CD14-positive monocyte (primary cell): ENCODE measurements at regions not wholly inside any gene's neighbourhood (a gene's known extent, or its start where the extent isn't known, plus 50 kb on each side); places are given as distances from the start of the nearest gene placed in this dataset.
"Not testable (repeated sequence)": the region's sequence is repeated elsewhere in the genome, so short reads cannot be mapped to it uniquely, and the experiment has no call there.

ENCODE experiments used
- DNase-seq, 3 donors: peaks; one replicate each; pipeline ENCODE4 v3.0.0-alpha.2; 2011 to 2022
- H2AFZ ChIP-seq: 2 replicates; pipeline ENCODE4 v1.6.0; 2012; ENCODE audit warnings: mild to moderate bottlenecking, low read depth, low read length, inconsistent platforms; ENCODE audit not compliant: insufficient read depth, poor library complexity, severe bottlenecking
- H3K27ac ChIP-seq, 2 donors: 1 replicate in 1 of 2; 2 replicates in 1 of 2; pipeline ENCODE4 v1.5.1; 2012 to 2013; ENCODE audit warnings: low read length in 2 of 2, control low read depth in 1 of 2, inconsistent platforms in 1 of 2, low read depth in 1 of 2, mild to moderate bottlenecking in 1 of 2
- H3K27me3 ChIP-seq, 2 donors: one replicate each; pipeline versions ENCODE4 v1.6.0 to v1.6.1; 2011 to 2013; ENCODE audit warnings: low read length in 2 of 2; ENCODE audit not compliant: control insufficient read depth in 2 of 2, insufficient read depth in 2 of 2
- H3K36me3 ChIP-seq, 2 donors: replicated peaks in 1 of 2; 1 replicate in 1 of 2; 2 replicates in 1 of 2; pipeline versions ENCODE4 v1.5.1 to v1.6.1; 2012 to 2013; ENCODE audit warnings: low read length in 2 of 2, control low read depth in 1 of 2, inconsistent platforms in 1 of 2, mild to moderate bottlenecking in 1 of 2; ENCODE audit not compliant: insufficient read depth in 2 of 2, control insufficient read depth in 1 of 2
- H3K4me1 ChIP-seq, 2 donors: 1 replicate in 1 of 2; 2 replicates in 1 of 2; pipeline versions ENCODE4 v1.5.1 to v1.6.1; 2012 to 2013; ENCODE audit warnings: low read length in 2 of 2, control low read depth in 1 of 2, inconsistent platforms in 1 of 2, mild to moderate bottlenecking in 1 of 2, moderate library complexity in 1 of 2; ENCODE audit not compliant: insufficient read depth in 2 of 2, control insufficient read depth in 1 of 2
- H3K4me2 ChIP-seq: replicated peaks from 2 replicates; pipeline ENCODE3; 2012; ENCODE audit warnings: low read length, moderate library complexity, mild to moderate bottlenecking; ENCODE audit not compliant: poor library complexity, severe bottlenecking; ENCODE audit errors: extremely low read depth
- H3K4me3 ChIP-seq, 3 experiments: fragments of 200-600 bp in 1 of 3; sonication (generic) in 1 of 3; replicated peaks in 1 of 3; 1 replicate in 2 of 3; 2 replicates in 1 of 3; pipeline ENCODE4 v1.5.1; 2011 to 2013; ENCODE audit warnings: low read length in 3 of 3, mild to moderate bottlenecking in 3 of 3, control low read depth in 2 of 3, low read depth in 2 of 3, inconsistent platforms in 1 of 3, moderate library complexity in 1 of 3
- H3K79me2 ChIP-seq: 2 replicates; pipeline ENCODE4 v1.6.0; 2012; ENCODE audit warnings: mild to moderate bottlenecking, control low read depth, inconsistent platforms, low read length, moderate library complexity; ENCODE audit not compliant: insufficient read depth
- H3K9ac ChIP-seq: 2 replicates; pipeline ENCODE4 v1.6.0; 2017; ENCODE audit warnings: low read length, mild to moderate bottlenecking; ENCODE audit not compliant: insufficient read depth, poor library complexity, severe bottlenecking
- H3K9me3 ChIP-seq, 2 donors: replicated peaks in 1 of 2; 1 replicate in 1 of 2; 2 replicates in 1 of 2; pipeline versions ENCODE4 v1.5.1 to v1.6.1; 2012 to 2013; ENCODE audit warnings: low read length in 2 of 2, control low read depth in 1 of 2; ENCODE audit not compliant: control insufficient read depth in 1 of 2, insufficient read depth in 1 of 2
- H4K20me1 ChIP-seq: 2 replicates; pipeline ENCODE4 v1.6.0; 2012; ENCODE audit warnings: mild to moderate bottlenecking, low read length, control low read depth, moderate library complexity; ENCODE audit not compliant: insufficient read depth
- H3K27ac Mint-ChIP-seq, 7 donors: one replicate each; pipeline ENCODE4 v1.8.0; 2020; ENCODE audit warnings: mild to moderate bottlenecking in 7 of 7, mixed read lengths in 7 of 7, moderate library complexity in 6 of 7, inconsistent platforms in 2 of 7
- H3K27me3 Mint-ChIP-seq, 3 donors: one replicate each; pipeline ENCODE4 v1.8.0; 2021 to 2022; ENCODE audit warnings: low read depth in 3 of 3, mild to moderate bottlenecking in 3 of 3, mixed read lengths in 3 of 3, moderate library complexity in 3 of 3, inconsistent platforms in 1 of 3
- H3K36me3 Mint-ChIP-seq, 2 donors: one replicate each; pipeline ENCODE4 v1.8.0; 2020; ENCODE audit warnings: mixed read lengths in 2 of 2, inconsistent platforms in 1 of 2, mild to moderate bottlenecking in 1 of 2
- H3K4me1 Mint-ChIP-seq: one replicate; pipeline ENCODE4 v1.8.0; 2020; ENCODE audit warnings: mild to moderate bottlenecking, mixed read lengths
- H3K4me3 Mint-ChIP-seq, 2 donors: one replicate each; pipeline ENCODE4 v1.8.0; 2020; ENCODE audit warnings: mild to moderate bottlenecking in 2 of 2, mixed read lengths in 2 of 2, moderate library complexity in 1 of 2
- H3K9me3 Mint-ChIP-seq, 7 donors: one replicate each; pipeline ENCODE4 v1.8.0; 2020 to 2022; ENCODE audit warnings: mixed read lengths in 7 of 7, mild to moderate bottlenecking in 6 of 7, moderate library complexity in 6 of 7, inconsistent platforms in 2 of 7
- WGBS: methylation state at CpG from one replicate; pipeline ENCODE4 v1.1.5; 2013; ENCODE audit warnings: missing lambda C conversion rate; ENCODE audit not compliant: insufficient coverage; 5-methylcytosine and 5-hydroxymethylcytosine counted together
- intact Hi-C, 2 donors: fragments of 100-400 bp; cut with micrococcal nuclease; formaldehyde crosslinking; loops; one replicate each; pipeline versions ENCODE4 v1.15.0 to v1.15.1; 2023
- TF ChIP-seq, protein P1 (sequence below): fragments of 200-600 bp; IDR thresholded peaks from one replicate; pipeline ENCODE4 v1.8.0; 2022; ENCODE audit warnings: antibody characterized with exemption, mild to moderate bottlenecking

DNA sequence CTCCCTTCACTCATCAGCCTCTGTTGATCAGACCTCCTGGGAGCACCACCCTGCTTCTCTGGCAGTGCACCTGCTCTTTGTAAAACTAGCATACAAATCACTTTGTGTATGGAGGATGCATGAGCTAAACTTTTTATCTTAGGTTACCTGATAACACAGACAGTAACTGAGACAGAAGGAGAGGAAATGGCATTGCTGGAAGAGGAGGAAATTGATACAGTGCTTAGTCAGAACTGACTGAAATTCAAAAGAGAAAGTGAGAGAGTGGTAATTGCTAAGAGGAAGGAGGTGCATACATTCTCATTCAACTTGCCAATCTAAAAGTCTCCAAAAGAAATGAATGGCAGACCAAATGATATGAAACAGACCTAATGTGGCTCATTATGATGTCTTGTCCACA is 1120.7 kb downstream of the GATA3 start:
- TF ChIP-seq, protein P1, sequence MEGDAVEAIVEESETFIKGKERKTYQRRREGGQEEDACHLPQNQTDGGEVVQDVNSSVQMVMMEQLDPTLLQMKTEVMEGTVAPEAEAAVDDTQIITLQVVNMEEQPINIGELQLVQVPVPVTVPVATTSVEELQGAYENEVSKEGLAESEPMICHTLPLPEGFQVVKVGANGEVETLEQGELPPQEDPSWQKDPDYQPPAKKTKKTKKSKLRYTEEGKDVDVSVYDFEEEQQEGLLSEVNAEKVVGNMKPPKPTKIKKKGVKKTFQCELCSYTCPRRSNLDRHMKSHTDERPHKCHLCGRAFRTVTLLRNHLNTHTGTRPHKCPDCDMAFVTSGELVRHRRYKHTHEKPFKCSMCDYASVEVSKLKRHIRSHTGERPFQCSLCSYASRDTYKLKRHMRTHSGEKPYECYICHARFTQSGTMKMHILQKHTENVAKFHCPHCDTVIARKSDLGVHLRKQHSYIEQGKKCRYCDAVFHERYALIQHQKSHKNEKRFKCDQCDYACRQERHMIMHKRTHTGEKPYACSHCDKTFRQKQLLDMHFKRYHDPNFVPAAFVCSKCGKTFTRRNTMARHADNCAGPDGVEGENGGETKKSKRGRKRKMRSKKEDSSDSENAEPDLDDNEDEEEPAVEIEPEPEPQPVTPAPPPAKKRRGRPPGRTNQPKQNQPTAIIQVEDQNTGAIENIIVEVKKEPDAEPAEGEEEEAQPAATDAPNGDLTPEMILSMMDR, result no peak
- Mint-ChIP-seq H3K36me3 (no peaks in the 10 kb centered on the region), H3K4me3 (no peak overlapping the region), H3K4me1 (peaks cover 5% of the 10 kb centered on the region), H3K27me3 (no peaks in the 10 kb centered on the region), H3K27ac (no peak overlapping the region), H3K9me3 (peaks cover 0 to 3% (median 2%) of the 10 kb centered on the region in 7 donors)
- H3K36me3 ChIP-seq, result no peaks in the 10 kb centered on the region
- no peaks in the 10 kb centered on the region for H3K9me3 ChIP-seq
- H3K4me3 ChIP-seq, result no peak overlapping the region
- no peaks in the 10 kb centered on the region for H3K27me3 ChIP-seq
- intact Hi-C loops, result no loop called here
- H2AFZ ChIP-seq, result no peak overlapping the region
- DNase-seq, result no peak
- H3K4me2 ChIP-seq, result no peak overlapping the region
- H3K4me1 ChIP-seq, result no peaks in the 10 kb centered on the region
- H3K27ac ChIP-seq, result no peak overlapping the region
- H3K9ac ChIP-seq, result no peak overlapping the region
- H4K20me1 ChIP-seq, result no peaks in the 10 kb centered on the region
- no peaks in the 10 kb centered on the region for H3K79me2 ChIP-seq

DNA sequence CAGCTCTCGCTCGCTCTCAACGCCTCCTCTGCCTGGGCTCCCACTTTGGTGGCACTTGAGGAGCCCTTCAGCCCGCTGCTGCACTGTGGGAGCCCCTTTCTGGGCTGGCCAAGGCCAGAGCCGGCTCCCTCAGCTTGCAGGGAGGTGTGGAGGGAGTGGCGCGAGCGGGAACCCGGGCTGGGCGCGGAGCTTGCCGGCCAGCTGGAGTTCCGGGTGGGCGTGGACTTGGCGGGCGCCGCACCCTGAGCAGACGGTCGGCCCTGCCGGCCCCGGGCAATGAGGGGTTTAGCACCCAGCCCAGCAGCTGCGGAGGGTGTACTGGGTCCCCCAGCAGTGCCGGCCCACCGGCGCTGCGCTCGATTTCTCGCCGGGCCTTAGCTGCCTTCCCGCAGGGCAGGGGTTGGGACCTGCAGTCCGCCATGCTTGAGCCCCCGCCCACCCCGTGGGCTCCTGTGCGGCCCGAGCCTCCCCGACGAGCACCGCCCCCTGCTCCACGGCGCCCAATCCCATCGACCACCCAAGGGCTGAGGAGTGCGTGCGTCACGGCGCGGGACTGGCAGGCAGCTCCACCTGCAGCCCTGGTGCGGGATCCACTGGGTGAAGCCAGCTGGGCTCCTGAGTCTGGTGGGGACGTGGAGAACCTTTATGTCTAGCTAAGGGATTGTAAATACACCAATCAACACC is 1128.9 kb downstream of the GATA3 start:
- DNase-seq, H3K4me1 Mint-ChIP-seq, H3K4me1 ChIP-seq, H3K36me3 ChIP-seq, H2AFZ ChIP-seq, H3K9me3 ChIP-seq, H3K27ac Mint-ChIP-seq, H3K27ac ChIP-seq, H3K4me2 ChIP-seq, H3K27me3 ChIP-seq, H3K4me3 Mint-ChIP-seq, H3K36me3 Mint-ChIP-seq, H4K20me1 ChIP-seq, H3K9ac ChIP-seq, H3K4me3 ChIP-seq, H3K27me3 Mint-ChIP-seq, intact Hi-C loops, H3K79me2 ChIP-seq: not testable (repeated sequence)
- 98% methylated on average over 38 of the region's 48 CpGs for WGBS
- peaks cover 0 to 12% (median 7%) of the 10 kb centered on the region in 7 donors for H3K9me3 Mint-ChIP-seq
